Hepatocyte (in vitro differentiated cells): ENCODE measurements at regions not wholly inside any gene's neighbourhood (a gene's known extent, or its start where the extent isn't known, plus 50 kb on each side); places are given as distances from the start of the nearest gene placed in this dataset.

Source experiments
- DNase-seq: peaks from one replicate; pipeline ENCODE4 v3.0.0-alpha.2; 2016; ENCODE audit warnings: low spot score
- H2AFZ ChIP-seq: fragments of 200-600 bp; sonication (generic); 2 replicates; pipeline ENCODE4 v1.6.0; 2016; ENCODE audit warnings: antibody characterized with exemption, mild to moderate bottlenecking
- H3K27ac ChIP-seq: fragments of 200-600 bp; sonication (generic); 2 replicates; pipeline ENCODE4 v1.5.1; 2016; ENCODE audit warnings: mild to moderate bottlenecking
- H3K27me3 ChIP-seq: fragments of 200-600 bp; sonication (generic); 2 replicates; pipeline ENCODE4 v1.6.1; 2016
- H3K36me3 ChIP-seq: fragments of 200-600 bp; sonication (generic); replicated peaks from 2 replicates; pipeline ENCODE4 v1.5.1; 2016; ENCODE audit warnings: low read depth; ENCODE audit not compliant: insufficient read depth
- H3K4me1 ChIP-seq: fragments of 200-600 bp; sonication (generic); 2 replicates; pipeline ENCODE4 v1.5.1; 2016; ENCODE audit warnings: mild to moderate bottlenecking, moderate library complexity; ENCODE audit not compliant: insufficient read depth
- H3K4me2 ChIP-seq: fragments of 200-600 bp; sonication (generic); 2 replicates; pipeline ENCODE4 v1.6.0; 2016
- H3K4me3 ChIP-seq: fragments of 200-600 bp; sonication (generic); 2 replicates; pipeline ENCODE4 v1.5.1; 2016; ENCODE audit warnings: mild to moderate bottlenecking
- H3K79me2 ChIP-seq: fragments of 200-600 bp; sonication (generic); 2 replicates; pipeline ENCODE4 v1.6.0; 2017; ENCODE audit warnings: mild to moderate bottlenecking
- H3K9me2 ChIP-seq: fragments of 200-600 bp; sonication (generic); replicated peaks from 2 replicates; pipeline ENCODE4 v1.6.0; 2017; ENCODE audit warnings: mild to moderate bottlenecking; ENCODE audit not compliant: insufficient read depth
- H3K9me3 ChIP-seq: fragments of 200-600 bp; sonication (generic); 2 replicates; pipeline ENCODE4 v1.5.1; 2016; ENCODE audit warnings: low read depth, mild to moderate bottlenecking
- H4K20me1 ChIP-seq: fragments of 200-600 bp; sonication (generic); 2 replicates; pipeline ENCODE4 v1.6.0; 2016; ENCODE audit warnings: mild to moderate bottlenecking; ENCODE audit not compliant: insufficient read depth, poor library complexity, severe bottlenecking
- EZH2 ChIP-seq: fragments of 200-600 bp; sonication (generic); IDR thresholded peaks from 2 replicates; pipeline ENCODE4 v1.6.1; 2016; ENCODE audit warnings: antibody characterized with exemption, mild to moderate bottlenecking, borderline replicate concordance
- EZH2phosphoT487 ChIP-seq: fragments of 200-600 bp; sonication (generic); IDR thresholded peaks from one replicate; pipeline ENCODE4 v1.6.1; 2018; ENCODE audit warnings: antibody characterized with exemption, mild to moderate bottlenecking, low read depth, moderate library complexity; ENCODE audit not compliant: unreplicated experiment, severe bottlenecking
- WGBS: methylation state at CpG from one replicate; pipeline ENCODE4 v1.1.6; 2016; ENCODE audit warnings: low lambda C conversion rate; ENCODE audit errors: missing lambda C conversion rate; 5-methylcytosine and 5-hydroxymethylcytosine counted together
- TF ChIP-seq, protein P1 (sequence below): fragments of 200-600 bp; sonication (generic); IDR thresholded peaks from 2 replicates; pipeline ENCODE4 v1.5.1; 2016; ENCODE audit warnings: antibody characterized with exemption, mild to moderate bottlenecking; ENCODE audit not compliant: poor library complexity

DNA sequence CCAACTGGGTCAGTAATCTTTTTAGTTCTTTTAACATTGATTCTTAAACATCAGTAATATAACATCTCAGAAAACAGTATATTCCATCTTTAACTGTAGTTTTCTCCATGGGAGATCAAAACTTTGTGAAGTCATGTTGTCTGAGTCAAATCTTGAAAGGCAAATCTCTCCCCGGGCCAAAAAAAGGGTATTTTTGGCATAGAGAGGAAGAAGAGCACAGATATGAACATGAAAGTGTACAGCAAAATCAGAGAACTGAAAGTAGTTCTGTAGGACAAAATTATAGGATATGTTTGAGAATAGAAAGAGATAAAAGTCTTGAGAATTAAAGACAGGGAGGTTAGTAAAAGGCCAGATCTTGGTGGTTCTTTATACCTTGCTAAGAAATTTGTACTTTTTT lies 176.4 kb upstream of the GYPA start:
- Histone ChIP-seq H2AFZ (no peak overlapping the region), H3K79me2 (no peaks in the 10 kb centered on the region), H4K20me1 (no peaks in the 10 kb centered on the region), H3K4me3 (no peak overlapping the region), H3K4me2 (no peak overlapping the region), H3K27me3 (no peaks in the 10 kb centered on the region), H3K4me1 (no peaks in the 10 kb centered on the region), H3K27ac (no peak overlapping the region), H3K9me3 (no peaks in the 10 kb centered on the region), H3K36me3 (no peaks in the 10 kb centered on the region), H3K9me2 (no peaks in the 10 kb centered on the region)
- no peak for DNase-seq
- TF ChIP-seq EZH2phosphoT487 (no peak), EZH2 (no peak)
- TF ChIP-seq, protein P1, sequence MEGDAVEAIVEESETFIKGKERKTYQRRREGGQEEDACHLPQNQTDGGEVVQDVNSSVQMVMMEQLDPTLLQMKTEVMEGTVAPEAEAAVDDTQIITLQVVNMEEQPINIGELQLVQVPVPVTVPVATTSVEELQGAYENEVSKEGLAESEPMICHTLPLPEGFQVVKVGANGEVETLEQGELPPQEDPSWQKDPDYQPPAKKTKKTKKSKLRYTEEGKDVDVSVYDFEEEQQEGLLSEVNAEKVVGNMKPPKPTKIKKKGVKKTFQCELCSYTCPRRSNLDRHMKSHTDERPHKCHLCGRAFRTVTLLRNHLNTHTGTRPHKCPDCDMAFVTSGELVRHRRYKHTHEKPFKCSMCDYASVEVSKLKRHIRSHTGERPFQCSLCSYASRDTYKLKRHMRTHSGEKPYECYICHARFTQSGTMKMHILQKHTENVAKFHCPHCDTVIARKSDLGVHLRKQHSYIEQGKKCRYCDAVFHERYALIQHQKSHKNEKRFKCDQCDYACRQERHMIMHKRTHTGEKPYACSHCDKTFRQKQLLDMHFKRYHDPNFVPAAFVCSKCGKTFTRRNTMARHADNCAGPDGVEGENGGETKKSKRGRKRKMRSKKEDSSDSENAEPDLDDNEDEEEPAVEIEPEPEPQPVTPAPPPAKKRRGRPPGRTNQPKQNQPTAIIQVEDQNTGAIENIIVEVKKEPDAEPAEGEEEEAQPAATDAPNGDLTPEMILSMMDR: no peak
- WGBS: 85% methylated on average over 1 of the region's 1 CpG

DNA sequence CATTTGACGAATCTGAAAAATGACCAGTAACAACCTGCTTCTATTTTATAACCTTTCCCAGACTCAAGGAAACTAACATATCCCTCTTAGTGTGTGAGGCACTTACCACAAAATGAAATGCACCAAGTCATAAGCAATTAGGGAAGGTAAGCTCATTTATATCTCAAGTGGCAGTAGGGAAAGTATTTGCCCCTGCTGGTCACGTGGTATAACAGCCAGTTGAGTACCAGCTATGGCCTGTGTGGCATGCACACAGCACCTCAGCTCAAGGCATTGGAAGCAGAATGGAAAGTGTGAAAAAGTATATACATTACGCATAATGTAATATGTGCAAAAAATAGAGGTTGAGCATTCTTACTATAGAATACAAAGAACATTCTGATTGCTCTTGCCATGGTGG lies 178.3 kb upstream of the GYPA start:
- Histone ChIP-seq H2AFZ (no peak overlapping the region), H3K4me3 (no peak overlapping the region), H3K4me2 (no peak overlapping the region), H3K4me1 (no peaks in the 10 kb centered on the region), H3K36me3 (no peaks in the 10 kb centered on the region), H3K9me3 (no peaks in the 10 kb centered on the region), H4K20me1 (no peaks in the 10 kb centered on the region), H3K79me2 (no peaks in the 10 kb centered on the region), H3K27ac (no peak overlapping the region), H3K9me2 (no peaks in the 10 kb centered on the region), H3K27me3 (no peaks in the 10 kb centered on the region)
- DNase-seq: no peak
- TF ChIP-seq, protein P1: no peak
- no peak for TF ChIP-seq EZH2phosphoT487
- no peak for TF ChIP-seq EZH2
- WGBS: 64% methylated on average over 3 of the region's 3 CpGs

DNA sequence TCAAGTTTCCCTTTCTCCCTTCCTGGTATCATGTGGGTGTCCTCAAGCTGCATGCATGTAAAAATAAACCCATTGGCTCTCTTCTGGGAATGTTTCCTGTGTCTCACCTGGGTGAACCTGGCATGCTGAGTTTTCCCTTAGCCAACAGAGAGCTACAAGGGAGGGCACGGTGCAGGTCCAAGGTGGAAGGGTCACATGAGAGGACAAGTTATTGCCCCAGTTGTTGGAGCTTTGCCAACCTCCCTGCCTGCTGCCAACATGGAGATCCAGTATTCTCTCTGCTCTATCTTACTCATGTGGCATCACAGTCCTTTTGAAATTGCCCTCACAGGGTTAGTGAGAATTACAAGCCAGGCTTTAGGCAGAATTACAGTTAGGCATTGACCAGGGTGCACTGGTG lies 196.1 kb upstream of the GYPA start:
- Histone ChIP-seq H3K4me1 (peaks cover 5% of the 10 kb centered on the region), H3K4me2 (no peak overlapping the region), H3K79me2 (no peaks in the 10 kb centered on the region), H3K27me3 (no peaks in the 10 kb centered on the region), H3K9me3 (no peaks in the 10 kb centered on the region), H4K20me1 (no peaks in the 10 kb centered on the region), H3K36me3 (no peaks in the 10 kb centered on the region), H3K9me2 (no peaks in the 10 kb centered on the region), H3K4me3 (no peak overlapping the region), H3K27ac (no peak overlapping the region), H2AFZ (no peak overlapping the region)
- TF ChIP-seq EZH2phosphoT487 (no peak), EZH2 (no peak)
- TF ChIP-seq, protein P1: no peak
- WGBS: 86% methylated on average over 1 of the region's 1 CpG
- DNase-seq: no peak

DNA sequence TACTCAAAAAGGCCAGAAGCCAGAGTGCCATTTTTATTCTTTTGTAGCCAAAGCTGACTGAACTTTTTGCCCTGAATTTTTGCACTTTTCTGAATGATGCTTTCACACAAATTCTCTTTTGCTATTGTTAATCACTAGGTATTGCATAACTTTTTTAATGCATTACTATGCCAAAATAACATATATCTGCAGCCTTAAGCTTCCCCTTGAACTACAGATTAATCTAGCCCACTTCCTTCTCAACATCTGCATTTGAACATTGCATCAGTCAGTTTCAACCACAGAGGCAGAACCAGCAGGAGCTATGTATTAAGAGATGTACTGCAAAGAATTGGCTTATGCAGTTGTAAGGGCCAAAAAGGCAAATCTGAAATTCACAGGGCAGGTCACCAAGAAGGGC lies 197.6 kb upstream of the GYPA start:
- Histone ChIP-seq H3K79me2 (no peaks in the 10 kb centered on the region), H3K4me2 (no peak overlapping the region), H2AFZ (no peak overlapping the region), H4K20me1 (no peaks in the 10 kb centered on the region), H3K9me2 (no peaks in the 10 kb centered on the region), H3K4me3 (no peak overlapping the region), H3K4me1 (peaks cover 5% of the 10 kb centered on the region), H3K27ac (no peak overlapping the region), H3K36me3 (no peaks in the 10 kb centered on the region), H3K9me3 (no peaks in the 10 kb centered on the region), H3K27me3 (no peaks in the 10 kb centered on the region)
- TF ChIP-seq EZH2phosphoT487: no peak
- no peak for TF ChIP-seq EZH2
- TF ChIP-seq, protein P1: no peak
- DNase-seq: no peak
